ENCODE measurements at regions not wholly inside any gene's neighbourhood (a gene's known extent, or its start where the extent isn't known, plus 50 kb on each side); places are given as distances from the start of the nearest gene placed in this dataset.
"Not testable (repeated sequence)": the region's sequence is repeated elsewhere in the genome, so short reads cannot be mapped to it uniquely, and the experiment has no call there.

DNA sequence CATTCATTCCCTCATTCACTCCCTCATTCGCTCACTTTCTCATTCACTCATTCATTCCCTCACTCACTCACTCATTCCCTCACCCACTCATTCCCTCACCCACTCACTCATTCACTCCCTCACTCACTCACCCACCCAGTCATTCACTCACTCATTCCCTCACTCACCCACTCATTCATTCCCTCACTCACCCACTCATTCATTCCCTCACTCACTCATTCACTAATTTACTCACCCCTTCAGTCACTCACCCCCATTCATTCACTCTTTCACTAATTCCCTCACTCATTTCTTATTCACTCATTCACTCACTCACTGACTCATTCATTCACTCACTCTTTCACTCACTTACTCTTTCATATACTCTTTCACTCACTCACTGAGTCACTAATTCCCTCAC is 303.1 kb downstream of the C16orf95 start:
- DNase-seq (ENCODE audit: low read depth in 1 of 2, low spot score in 1 of 2): no peak

DNA sequence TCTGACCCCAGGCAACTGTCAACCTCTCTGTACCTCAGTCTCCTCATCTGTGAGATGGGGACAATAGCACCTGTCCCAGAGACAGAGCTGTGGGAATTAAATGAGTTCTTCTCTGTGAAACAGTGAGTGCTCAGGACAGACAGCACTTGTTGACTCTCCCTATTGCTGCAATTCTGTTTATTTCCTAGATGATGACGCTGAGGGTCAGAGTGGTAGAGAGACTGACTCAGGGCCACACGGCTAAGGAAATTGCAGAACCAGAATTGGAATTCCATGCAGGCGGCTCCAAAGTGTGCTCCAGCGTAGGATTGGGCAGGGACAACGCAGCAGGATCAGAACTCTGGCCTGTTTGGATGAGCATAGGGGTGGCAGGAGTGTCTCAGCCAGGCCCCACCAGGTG is 302.2 kb downstream of the C16orf95 start:
- DNase-seq (ENCODE audit: low read depth in 1 of 2, low spot score in 1 of 2): no peak

DNA sequence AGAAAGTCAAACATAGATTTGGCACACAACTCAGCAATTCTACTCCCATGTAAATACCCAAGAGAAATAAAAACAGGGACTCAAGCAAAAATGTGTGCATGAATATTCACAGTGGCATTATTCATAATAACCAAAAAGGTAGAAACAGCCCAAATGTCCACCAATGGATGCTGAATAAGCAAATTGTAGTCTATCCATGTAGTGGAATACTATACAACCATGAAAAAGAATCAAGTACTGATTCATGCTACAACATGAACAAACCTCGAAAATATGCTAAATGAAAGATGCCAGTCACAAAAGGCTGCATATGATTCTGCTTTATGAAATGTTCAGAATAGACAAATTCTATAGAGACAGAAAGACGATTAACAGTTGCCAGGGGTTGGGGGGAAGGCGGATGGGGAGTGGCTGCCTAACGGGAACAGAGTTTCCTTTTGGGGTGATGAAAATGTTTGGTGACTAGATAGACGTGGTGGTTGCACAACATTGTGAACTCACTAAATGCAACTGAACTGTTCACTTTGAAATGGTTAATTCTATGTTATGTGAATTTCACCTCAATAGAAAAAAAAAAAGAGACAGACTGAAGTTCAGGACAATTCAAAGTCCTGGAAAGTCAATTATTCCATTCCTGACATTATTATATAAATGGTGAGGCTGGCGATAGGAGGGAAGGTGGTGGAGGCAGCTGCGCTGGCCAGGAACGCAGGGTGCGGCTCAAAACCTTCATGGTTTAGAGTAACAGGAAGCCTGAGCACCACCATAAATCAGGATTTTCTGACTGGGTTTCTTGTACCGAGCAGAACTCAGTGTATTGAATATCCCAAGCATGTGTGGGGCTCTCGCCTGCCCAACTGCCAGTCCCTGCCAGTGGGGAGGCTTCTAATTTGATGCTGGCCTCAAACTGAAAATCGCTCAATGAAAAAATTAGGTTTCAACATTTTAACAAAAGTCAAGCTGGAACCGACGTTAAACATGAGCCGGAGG is 300.9 kb downstream of the C16orf95 start:
- DNase-seq (ENCODE audit: low read depth in 1 of 2, low spot score in 1 of 2): no peak

DNA sequence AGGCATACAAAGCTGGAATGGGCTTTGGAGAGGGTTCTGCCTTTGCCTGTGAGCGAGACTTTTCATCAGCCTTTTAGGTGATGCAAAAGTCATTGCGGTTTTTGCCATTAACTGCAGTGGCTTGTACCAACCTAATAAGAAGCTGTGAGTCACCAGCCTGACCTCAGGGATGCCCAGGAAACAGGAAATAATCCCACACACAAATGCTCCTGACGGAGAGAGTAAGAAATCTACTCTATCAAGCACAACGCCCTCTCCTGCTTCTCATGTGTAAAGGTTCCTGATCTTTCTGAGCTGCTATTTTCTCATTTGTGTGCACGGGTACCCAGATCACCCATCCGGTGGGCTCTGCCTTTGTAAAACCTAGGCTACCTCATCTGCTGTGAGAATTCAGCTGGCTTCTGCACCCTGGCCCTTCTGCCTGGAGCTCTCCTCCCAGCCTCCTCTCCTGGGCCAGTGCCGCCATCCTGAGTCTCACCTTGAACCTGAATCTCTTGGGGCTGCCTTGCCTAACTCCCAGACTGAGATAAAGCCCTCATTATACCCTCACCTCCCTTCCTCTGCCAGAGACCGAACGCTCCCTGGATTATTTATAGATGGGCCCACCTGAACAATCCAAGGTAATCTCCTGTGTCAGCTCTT is 299.7 kb downstream of the C16orf95 start:
- DNase-seq (ENCODE audit: low read depth in 1 of 2, low spot score in 1 of 2): no peak

DNA sequence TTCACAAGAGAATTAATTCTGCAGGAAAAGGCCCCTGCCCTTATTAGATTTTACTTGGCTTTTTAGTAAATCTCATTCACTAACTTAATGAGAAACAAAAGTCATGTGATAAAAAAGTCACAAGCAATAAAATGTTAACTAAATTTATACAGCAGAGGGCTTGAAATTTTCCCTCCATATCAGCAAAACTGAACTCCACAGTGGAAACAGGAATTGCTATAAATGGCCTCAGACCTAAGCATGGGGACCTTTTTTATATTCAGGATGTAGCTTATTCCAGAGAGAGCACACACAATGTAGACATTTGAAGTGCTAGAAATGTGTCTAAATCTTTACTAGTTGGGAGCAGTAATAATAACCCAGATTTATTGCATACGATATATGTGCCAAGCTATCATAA is 291.5 kb downstream of the C16orf95 start:
- DNase-seq (ENCODE audit: low read depth in 1 of 2, low spot score in 1 of 2): no peak

DNA sequence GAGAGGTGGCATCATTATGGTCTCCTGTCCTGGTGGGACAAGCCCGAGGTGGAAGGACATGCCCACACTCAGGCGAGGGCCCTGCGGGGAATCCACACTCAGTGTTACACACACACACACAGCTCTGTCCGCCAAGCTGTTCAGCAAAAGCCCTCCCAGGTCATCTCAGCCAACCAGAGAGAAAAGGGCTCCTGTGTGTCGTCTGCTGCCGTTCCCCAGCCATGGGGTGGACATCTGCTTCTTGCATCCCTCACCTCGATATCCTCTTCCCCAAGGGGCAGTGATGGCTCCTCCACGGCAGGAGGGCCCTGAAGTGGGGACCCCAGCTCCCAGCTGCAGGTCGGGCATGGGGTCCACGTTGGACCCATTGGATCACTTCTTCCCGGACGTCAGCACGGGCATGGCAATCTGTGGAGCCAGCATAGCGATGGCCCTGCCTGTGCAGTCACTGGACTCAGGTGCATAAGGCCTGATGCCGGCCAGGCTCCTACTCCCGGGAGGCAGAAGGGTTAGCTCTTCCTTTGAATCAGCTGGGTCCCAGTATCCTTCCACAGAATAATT is 290.1 kb downstream of the C16orf95 start:
- no peak for DNase-seq (ENCODE audit: low read depth in 1 of 2, low spot score in 1 of 2)

DNA sequence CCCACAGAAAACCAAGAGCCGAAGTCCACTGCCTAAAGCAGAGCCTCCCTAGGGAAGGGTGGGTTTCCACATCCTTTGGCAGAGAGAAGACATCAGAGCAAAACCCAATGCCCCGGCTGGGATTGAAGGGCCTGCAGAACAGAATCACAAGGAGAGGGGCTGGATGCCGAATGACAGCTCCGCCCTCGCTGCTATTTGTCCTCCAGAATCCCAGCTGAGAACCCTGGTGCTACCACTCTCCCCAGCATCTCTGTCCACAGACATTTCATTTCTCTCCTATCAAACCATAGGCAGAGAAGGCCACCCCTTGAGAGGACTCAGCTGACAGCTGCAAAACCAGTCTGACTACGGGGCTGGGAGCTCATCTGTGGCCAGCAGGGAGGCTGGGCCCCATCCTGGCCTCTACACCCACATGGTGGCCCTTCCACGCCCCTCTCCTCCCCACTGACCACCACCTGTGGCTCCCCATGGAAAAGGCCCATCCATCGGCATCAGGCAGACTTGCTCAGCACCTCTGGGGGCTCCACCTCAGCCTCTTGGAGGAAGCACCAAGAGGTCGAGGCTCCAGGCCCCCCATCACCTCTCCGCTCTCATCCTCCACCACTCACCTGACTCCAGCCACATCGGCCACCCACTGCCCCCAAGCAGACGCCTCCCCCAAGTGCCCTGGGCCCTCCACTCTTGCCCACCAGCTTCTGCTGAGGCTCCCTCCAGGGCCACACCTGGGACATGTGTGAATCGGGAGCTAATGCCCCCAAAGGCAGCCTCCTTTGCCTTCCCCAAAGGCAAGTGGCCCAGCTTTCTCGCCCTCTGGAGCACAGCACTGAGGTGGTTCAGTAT is 288.5 kb downstream of the C16orf95 start:
- DNase-seq (ENCODE audit: low read depth in 1 of 2, low spot score in 1 of 2): no peak

DNA sequence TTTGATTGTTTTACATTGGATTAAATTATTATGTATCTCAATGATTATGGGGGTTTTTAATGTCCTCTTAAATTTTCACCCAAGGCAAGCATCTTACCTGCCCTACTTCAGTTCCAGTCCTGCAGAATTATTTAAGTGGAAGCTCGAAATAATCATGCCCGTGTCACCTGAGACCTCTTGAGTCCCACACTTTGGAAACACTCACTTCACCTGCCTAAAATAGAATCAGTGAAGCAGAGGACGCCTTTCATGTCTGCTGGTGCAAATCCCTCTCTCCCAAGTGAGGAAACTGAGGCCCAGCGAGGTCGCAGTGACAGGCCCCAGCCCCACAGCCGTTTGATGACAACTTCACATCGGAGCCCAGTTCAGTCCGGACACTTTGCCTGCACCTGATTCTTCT is 284.6 kb downstream of the C16orf95 start:
- no peak for DNase-seq (ENCODE audit: low read depth in 1 of 2, low spot score in 1 of 2)

DNA sequence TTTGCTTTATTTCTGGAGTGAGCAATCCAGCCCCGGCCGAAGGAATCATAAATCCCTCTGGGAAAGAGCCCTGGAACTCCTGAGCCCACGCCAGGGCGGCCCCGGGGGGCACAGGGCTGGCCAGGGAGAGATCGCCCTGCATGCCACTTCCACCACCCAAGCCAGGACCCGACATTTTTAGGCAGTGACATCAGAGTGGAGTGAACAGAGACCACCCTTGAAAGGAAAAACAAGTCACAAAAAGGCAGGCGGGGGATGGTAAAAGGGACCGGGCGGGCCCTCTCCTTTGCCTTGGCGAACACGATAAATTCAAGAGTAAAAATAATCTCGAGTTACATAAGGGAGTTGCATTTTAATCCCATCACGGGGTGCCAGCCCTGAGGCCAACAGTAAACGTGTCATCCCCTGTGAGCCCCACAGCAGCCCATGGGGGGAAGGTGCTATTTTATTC is 284.1 kb downstream of the C16orf95 start:
- no peak for DNase-seq (ENCODE audit: low read depth in 1 of 2, low spot score in 1 of 2)

DNA sequence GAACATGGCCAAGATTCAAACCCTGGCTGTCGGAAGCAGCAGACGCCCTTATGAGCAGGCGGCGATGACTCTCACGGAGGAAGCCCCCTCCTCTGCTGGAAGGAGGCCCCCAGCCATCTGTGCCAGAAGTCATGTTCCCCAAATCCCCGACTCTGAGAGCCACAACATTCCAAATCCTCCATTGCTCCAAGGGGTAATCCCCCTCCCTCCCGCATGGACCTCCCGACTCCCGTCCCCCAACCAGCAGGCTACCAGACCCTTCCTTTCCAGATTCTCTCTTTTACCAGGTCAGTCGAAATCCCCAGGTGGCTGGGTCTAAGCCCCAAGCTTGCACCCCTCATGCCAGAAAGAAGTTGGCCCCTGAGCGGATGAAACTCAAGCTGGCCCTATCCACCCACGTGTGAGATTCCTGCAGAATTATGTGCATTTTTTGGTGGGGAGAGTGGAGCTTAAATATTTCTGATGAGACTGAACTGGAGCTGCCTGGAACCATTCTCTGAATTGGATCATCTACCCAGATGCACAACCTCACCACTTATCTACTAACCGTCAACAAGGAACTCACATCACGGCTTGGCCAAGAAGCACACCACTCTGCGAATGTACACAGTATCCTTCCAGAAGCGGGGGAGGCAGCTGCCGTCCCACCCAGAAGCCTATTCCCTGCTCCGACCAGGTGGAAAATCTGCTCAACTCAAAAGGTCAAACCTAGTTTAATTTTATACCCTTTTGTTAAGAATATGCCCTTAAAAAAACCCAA is 283.5 kb downstream of the C16orf95 start:
- no peak for DNase-seq (ENCODE audit: low read depth in 1 of 2, low spot score in 1 of 2)

DNA sequence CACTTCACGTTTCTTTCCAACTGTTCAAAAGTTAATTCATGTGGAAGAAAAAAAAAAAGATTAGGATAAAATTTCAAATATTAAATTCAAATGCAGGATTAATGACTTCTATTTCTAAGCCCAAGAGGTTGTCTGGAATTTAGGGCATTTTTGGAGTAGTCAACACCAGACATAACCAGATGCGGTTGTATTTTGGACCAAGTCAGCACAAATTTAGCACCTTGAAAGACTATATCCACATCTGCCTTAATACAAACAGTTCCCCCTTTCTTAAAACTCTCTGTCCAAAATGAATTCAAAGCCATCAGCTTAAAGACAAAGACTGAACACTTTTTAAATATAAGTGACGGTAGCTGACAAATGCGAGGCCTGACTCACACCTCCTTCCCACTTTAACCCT is 282.9 kb downstream of the C16orf95 start:
- no peak for DNase-seq (ENCODE audit: low read depth in 1 of 2, low spot score in 1 of 2)

DNA sequence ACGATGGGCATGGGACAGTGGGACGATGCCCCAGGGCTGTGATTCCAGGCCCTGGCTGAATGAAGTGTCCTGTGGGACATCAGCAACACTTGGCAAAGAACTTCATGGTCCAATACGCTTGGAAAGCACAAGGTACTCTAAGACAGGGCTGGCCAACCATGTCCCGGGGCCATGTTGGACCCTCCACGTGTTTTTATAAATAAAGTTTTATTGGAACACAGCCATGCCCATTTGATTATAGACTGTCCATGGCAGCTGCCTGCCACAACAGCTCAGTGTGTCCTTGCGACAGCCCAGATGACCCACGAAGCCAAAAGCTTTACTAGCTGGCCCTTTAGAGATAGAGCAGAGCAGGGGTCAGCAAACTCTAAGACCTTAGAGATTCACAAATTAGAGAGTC is 282.1 kb downstream of the C16orf95 start:
- no peak for DNase-seq (ENCODE audit: low read depth in 1 of 2, low spot score in 1 of 2)

DNA sequence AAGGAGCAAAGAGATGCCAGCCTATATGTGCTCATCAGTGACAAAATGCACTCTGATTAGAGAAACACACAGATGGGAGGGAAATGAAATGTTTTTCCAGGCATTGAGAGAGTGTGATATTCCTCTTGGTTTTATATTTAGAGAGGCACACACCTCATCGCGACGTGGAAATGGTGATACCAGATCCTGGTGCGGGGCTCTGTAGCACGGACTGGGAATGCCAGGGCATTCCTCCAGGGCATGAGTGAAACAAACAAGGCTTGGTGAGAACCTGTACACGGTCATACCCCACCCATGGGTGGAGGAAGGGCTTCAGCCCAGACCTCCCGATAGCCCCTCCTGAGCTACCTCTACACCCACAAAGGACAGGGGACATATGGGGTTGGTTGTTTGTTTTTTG is 280.2 kb downstream of the C16orf95 start:
- DNase-seq (ENCODE audit: low read depth in 1 of 2, low spot score in 1 of 2): no peak

DNA sequence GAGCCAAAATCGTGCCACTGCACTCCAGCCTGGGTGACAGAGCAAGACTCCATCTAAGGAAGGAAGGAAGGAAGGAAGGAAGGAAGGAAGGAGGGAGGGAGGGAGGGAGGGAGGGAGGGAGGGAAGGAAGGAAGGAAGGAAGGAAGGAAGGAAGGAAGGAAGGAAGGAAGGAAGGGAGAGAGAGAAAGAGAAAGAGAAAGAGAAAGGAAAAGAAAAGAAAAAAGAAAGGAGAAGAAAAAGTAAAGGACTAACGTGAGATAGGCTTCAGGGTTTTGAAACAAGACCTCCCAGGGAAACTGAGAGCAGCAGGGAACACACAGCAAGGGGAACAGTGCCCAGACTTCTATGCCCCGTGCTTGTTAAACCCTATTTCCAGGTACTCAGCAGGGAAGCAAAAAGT is 278.7 kb downstream of the C16orf95 start:
- DNase-seq (ENCODE audit: low read depth in 1 of 2, low spot score in 1 of 2): not testable (repeated sequence)

DNA sequence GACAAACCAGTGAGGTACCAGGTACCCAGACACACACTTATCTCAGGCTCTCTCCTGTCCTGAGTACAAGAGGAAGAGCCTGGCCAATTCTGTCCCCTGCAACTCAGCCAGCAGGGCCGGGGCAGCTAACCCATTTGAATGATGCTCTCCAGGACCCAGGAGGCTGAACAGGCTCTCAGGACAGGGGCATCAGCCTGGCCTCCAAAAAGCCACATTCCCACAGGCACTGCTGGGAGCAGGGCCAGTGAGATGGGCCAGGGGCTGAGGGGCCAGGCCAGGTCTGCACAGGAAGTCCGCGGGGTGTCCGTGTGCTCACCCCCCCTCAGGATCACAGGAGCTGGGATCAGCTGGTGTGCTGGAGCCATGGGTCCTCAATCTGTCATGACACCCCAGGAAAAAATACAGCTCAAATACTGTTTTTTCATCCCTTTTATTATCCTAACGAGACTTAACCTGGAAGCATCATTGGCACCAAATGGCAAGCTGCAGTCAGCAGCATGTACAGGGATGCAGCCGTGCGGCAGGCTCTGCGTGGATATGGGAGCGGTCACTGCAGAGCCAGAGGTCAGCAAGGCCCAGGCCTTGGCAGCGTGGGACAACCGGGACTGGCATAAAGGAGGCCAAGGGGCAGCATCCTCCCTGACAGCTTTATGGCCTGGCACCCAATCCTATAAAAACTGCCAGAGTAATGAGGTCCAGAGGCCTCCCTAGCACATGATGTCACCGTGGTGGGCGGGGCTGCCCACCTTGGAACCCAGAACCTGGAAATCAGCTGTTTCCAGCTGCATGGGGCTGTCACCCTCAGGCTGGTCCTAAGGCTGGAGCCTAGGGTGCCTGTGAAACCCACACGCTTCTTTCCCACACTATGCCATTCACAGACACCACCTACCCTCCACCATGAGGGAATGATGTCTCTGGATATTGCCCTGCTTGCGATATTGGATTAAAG is 276.7 kb downstream of the C16orf95 start:
- DNase-seq (ENCODE audit: low read depth in 1 of 2, low spot score in 1 of 2): no peak

DNA sequence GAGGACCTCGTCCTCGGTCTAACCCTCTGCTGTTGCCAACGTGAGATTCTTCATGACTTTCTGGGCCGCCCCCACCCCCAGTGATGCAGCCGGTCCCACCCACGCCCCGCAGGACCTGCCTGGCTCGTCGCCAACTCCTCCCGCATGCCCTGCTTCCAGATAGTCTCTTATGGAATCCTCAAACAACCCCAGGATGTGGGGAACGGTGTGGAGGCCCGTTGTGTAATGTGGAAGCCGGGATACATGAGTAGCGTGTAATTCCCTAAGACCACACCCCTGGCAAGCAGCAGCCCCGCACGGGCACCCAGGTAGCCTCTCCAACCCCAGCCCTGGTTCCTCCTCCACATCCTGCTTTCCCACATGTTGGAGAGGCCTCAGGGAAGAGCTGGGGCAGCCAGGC is 275.9 kb downstream of the C16orf95 start:
- no peak for DNase-seq (ENCODE audit: low read depth in 1 of 2, low spot score in 1 of 2)

DNA sequence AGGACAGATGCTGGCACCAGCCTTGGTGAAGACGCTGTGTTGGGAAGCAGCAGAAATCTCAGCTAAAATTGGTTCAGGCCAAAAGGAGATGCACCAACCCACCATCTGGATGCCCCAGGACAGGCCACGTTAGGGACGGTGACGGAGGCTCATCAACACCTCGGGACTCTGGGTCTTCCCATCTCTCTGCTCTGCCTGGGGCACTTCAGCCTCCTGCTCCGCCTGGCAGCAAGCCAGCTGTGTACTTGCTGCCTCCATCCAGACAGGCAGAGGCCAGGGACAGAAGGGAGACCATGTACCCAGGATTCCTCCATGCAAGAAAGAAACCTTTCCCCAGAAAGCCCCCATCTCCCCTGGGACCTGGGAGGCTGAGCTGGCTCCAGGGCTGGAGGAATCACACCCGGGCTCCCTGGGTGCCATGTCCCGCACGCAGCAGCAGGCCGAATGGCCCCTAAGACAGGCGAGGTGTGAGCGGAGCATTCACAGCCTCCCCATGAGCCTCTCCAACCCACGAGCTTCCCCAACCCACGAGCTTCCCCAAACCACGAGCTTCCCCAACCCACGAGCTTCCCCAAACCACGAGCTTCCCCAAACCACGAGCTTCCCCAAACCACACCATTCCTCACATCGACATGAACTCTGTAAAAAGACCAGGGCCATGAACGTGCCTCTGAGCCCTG is 274.5 kb downstream of the C16orf95 start:
- DNase-seq (ENCODE audit: low read depth in 1 of 2, low spot score in 1 of 2): no peak

DNA sequence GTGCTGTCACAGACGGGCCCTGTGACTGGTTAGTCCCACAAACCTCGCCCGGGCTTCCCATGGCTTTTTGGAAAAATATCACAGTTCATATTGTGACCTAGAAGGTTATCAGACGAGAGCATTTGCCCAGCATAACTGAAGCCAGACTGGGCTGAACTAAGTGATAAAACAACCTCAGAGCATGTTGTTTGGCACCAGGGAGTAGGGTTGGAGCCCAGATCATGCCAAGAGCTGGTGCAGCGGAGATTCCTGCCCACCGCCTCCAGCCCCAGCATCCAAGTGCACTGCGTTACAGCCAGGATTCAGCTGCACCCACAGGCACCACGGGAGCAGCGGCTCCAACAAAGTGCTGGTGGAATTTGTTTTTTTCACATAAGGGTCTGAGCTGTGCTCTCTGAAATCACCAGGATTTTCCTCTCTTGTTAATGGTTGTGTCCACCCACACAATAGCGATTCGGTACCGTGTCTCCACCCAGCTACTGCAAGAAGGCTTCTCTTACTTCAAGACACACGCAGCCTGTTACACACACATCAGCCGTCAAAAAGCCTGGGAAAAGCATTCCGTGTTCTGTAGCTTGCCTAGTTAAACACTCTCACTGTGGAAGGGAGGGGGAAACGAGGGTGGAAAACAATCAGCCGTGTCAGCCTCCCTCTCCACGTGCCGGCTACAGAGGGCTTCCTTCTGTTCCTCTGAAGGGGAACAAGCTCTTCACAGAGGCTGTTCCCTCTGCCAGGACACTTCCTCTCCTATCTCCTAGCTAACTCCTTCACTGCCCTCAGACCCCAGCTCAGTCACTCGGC is 273.8 kb downstream of the C16orf95 start:
- DNase-seq (ENCODE audit: low read depth in 1 of 2, low spot score in 1 of 2): no peak
